ENCODE measurements at regions not wholly inside any gene's neighbourhood (a gene's known extent, or its start where the extent isn't known, plus 50 kb on each side); places are given as distances from the start of the nearest gene placed in this dataset.

- ChIA-PET RAD21 (ENCODE audit: low non-redundant PET in 1 of 2, low total read pairs in 2 of 2, uncharacterized antibody in 2 of 2, unreplicated experiment in 2 of 2) (no interaction called here), POLR2A (no interaction called here), CTCF (no interaction called here)
- intact Hi-C loops (cut with micrococcal nuclease) = no loop called here
- Histone ChIP-seq H3K79me2 (ENCODE audit: insufficient read depth, low read length) (no peaks in the 10 kb centered on the region), H3K9me2 (ENCODE audit: insufficient read depth) (no peaks in the 10 kb centered on the region), H3K4me2 (ENCODE audit: low read length) (no peak overlapping the region), H2AFZ (ENCODE audit: low read depth, low read length, poor library complexity, severe bottlenecking) (no peak overlapping the region), H3K4me1 (ENCODE audit: control insufficient read depth in 1 of 2, insufficient read depth in 2 of 2, low read length in 2 of 2) (peaks cover 5 to 9% of the 10 kb centered on the region in 2 experiments; a peak in 2 of 4 replicates), H3K9ac (ENCODE audit: low read length) (no peak overlapping the region), H3K9me3 (ENCODE audit: control insufficient read depth in 1 of 2, insufficient read depth in 1 of 2, low read depth in 1 of 2, low read length in 2 of 2) (no peaks in the 10 kb centered on the region), H3K27me3 (ENCODE audit: insufficient read depth, low read length) (no peaks in the 10 kb centered on the region), H3K36me3 (ENCODE audit: control insufficient read depth in 1 of 2, insufficient read depth in 2 of 2, low read length in 2 of 2) (no peaks in the 10 kb centered on the region), H3K4me3 (replicated peaks in 1 of 2; ENCODE audit: low read depth in 1 of 2, low read length in 2 of 2) (no peak overlapping the region), H3K27ac (ENCODE audit: low read depth, low read length) (no peak overlapping the region), H4K20me1 (ENCODE audit: insufficient read depth) (no peaks in the 10 kb centered on the region)
- BruUV-seq (replicated peaks) = no TSS peak
- ATAC-seq (no peak), DNase-seq (ENCODE audit: low read depth, low spot score) (no peak)
- TF ChIP-seq SIN3A (IDR thresholded peaks at IDR 0.05; ENCODE audit: low read depth) (no peak), POLR2A (IDR thresholded peaks at IDR 0.05; ENCODE audit: borderline replicate concordance, extremely low read depth, insufficient read depth, insufficient read length) (no peak), YY1 (IDR thresholded peaks at IDR 0.05; ENCODE audit: extremely low read depth, insufficient replicate concordance, low read depth, low read length) (no peak), ATF3 (IDR thresholded peaks at IDR 0.05) (no peak), REST (IDR thresholded peaks at IDR 0.05; ENCODE audit: low read depth) (no peak), SP1 (IDR thresholded peaks at IDR 0.05; ENCODE audit: low read depth) (no peak), ELF1 (IDR thresholded peaks at IDR 0.05; ENCODE audit: borderline replicate concordance, low read depth) (no peak), TCF7L2 (IDR thresholded peaks at IDR 0.05; ENCODE audit: borderline replicate concordance, extremely low read depth, insufficient read depth, insufficient read length) (no peak), POLR2AphosphoS5 (IDR thresholded peaks at IDR 0.05; ENCODE audit: low read depth, low read length) (no peak), CBX3 (IDR thresholded peaks at IDR 0.05; ENCODE audit: low read depth) (no peak), ZNF274 (IDR thresholded peaks at IDR 0.05; ENCODE audit: low read depth, low read length) (no peak), ZBTB33 (IDR thresholded peaks at IDR 0.05; ENCODE audit: extremely low read depth, insufficient replicate concordance, low read length) (no peak)
Measured at GRCh38 chr2:158918452-158918851, 50.0 kb upstream of the TANC1 start.
